Stimulated activated CD4-positive, alpha-beta T cell treated with anti-CD3 and anti-CD28 coated beads, Interleukin-4, amount 100 ng/mL, for 48 hours (primary cell): ENCODE measurements at regions not wholly inside any gene's neighbourhood (a gene's known extent, or its start where the extent isn't known, plus 50 kb on each side); places are given as distances from the start of the nearest gene placed in this dataset.
"Not testable (repeated sequence)": the region's sequence is repeated elsewhere in the genome, so short reads cannot be mapped to it uniquely, and the experiment has no call there.

Experiments
- DNase-seq, 2 donors: peaks; one replicate each; pipeline ENCODE4 v3.0.0-alpha.2; 2020; ENCODE audit warnings: low read depth in 2 of 2

DNA sequence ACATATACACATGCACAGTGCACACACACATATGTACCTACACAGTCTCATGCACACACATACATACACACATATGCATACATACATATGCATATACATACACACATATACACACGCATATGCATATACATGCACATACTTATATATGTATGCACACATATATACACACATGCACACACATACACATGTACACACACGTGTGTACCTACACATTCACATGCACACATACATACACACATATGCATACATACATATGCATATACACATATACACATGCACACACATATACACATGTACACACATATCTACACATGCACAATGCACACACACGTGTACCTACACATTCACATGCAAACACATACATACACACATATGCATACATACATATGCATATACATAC is 100.3 kb upstream of the TWIST2 start:
- DNase-seq, result no peak

DNA sequence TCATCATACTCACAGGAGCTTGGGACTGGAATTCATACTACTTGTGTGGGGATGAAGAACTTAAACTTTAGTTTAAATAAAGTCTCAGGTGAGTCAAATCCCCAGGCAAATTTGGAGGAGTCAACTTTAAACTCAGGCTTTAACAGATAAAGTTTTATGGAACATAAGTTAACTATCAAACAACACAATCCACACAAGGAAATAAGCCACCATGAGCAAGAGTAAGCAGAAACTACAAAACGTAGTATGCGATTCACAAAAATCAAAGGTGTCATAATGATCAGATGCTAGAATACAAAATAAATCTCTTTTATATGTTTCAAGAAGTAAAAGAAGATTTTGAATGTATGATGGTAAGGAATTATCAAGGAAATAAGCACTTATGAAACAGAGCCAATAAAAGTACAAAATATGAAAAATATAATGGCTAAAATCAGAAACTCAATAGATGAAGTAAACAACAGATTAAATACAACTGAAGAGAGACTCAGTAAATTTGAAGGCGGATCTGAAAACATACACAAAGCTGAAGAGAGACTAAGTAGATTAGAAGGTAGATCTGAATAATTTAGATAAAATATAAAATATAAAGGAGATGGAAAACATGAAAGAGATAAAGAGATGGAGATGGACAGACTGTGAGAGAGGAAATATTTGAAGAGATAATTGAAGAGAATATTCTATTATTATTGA is 97.5 kb upstream of the TWIST2 start:
- DNase-seq, result no peak

DNA sequence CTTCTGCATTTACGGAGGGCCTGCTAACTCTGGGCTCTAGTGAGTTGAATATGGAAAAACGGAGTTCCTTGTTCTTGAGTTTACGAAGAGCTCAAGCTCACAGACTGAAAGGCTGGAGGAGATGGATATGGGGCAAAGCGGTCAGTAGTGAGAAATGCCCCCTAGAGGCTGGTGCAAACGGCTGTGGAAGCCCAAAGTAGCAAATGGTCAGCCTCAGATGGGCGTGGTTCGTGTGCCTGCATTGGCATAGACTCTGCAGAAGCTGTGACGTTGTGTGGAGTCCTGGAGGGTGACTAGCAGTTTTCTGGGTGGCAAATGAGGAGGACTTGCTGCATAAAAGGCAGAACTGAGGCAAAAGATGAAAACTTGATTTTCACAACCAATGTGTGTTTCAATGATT is 93.6 kb upstream of the TWIST2 start:
- no peak for DNase-seq

DNA sequence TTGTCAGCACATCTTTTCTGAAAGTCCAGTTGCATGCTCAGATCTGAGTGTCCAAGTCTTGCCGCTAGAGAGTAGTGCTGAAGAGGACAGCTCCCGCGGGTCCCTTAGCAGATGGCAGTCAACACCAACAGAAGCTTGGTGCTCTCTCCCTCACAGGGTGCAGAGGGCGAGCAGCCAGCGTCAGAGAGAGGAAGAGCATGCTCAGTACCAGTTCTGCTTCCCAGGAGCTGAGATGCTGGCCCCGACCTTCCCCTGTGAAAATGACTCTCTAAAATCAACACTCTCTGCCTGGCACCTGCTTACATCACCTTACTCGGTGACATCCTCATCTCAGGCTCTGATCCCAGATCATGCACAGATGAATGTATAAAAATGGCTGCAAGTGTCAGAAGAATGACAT is 86.0 kb upstream of the TWIST2 start:
- no peak for DNase-seq

DNA sequence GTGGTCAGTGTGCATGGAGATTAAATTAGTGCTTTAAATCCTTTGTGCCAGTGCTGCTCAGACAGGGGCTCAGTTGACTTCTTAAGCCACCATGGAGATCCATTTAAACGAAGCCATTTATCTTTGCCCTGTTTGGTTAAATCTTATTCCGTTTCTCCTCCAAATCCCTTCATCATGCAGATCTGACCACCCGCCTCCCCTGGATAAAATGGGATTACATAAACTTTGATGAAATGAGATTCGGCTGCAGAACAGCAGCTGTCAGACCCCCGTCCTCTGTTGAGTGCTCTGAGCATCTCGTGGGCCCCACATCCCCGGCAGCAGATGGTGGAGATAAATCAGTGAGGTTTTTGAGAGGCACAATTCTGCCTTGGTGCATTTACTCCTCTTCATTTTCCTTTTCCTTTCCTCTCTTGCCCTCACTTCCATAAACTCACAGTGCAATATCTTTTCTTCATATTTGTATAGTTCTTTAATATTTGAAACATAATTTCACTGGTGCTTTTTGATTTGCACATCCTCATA is 84.4 kb upstream of the TWIST2 start:
- DNase-seq, result no peak

DNA sequence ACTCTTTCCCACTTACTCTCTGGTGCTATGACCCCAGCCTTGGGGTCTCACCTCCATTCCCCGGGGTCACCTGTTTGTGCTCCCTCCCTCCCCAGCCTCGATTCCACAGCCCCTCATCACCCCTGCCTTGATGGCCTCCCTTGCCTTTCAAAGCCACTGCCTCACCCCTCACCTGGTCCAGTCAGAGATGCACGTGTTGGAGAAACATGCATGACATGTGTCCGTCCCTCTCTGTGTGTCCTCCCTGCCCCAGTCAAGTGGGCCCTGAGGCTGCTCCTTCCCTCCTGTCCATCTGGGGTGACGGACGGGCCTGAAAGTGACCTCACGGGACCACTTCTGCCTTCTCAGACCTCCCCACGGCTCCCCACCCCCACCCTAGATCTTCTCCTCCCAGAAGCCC is 82.3 kb upstream of the TWIST2 start:
- DNase-seq, result no peak

DNA sequence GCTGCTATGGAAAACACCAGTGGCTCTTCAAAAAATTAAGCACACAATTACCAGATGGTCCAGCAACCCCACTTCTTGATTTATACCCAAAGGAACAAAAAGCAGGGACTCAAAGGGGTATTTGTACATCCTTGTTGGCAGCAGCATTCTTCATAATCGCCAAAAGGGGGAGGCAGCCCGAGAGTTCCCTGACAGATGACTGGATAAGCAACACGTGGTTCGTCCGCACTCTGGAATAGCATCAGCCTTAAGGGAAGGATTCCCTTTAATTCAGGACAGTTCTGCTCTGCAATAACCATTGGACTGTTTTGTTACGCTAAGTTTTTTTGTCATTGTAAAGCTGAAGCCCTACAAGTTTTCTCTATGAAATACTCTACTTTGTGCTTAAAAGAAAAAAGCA is 76.7 kb upstream of the TWIST2 start:
- no peak for DNase-seq

DNA sequence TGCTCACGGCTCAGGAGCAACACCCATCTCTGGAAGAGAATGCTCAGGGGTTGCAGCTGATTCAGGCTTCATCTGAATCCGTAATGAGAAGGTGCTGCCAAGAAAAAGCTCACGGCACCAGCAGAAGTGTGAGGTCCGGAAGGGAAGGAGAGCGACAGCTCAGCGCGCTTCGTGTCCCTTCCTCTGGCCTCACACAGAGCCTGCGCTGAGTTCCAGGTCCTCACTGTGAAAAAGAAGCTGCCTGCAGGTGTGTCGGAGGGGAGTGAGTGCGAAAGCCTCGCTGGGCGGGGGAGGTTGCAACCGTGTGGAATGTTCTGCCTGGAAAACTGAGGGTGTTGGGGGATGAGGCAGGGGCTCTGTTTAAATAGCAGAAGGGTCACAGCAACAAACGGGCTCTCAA is 76.2 kb upstream of the TWIST2 start:
- DNase-seq, result no peak

DNA sequence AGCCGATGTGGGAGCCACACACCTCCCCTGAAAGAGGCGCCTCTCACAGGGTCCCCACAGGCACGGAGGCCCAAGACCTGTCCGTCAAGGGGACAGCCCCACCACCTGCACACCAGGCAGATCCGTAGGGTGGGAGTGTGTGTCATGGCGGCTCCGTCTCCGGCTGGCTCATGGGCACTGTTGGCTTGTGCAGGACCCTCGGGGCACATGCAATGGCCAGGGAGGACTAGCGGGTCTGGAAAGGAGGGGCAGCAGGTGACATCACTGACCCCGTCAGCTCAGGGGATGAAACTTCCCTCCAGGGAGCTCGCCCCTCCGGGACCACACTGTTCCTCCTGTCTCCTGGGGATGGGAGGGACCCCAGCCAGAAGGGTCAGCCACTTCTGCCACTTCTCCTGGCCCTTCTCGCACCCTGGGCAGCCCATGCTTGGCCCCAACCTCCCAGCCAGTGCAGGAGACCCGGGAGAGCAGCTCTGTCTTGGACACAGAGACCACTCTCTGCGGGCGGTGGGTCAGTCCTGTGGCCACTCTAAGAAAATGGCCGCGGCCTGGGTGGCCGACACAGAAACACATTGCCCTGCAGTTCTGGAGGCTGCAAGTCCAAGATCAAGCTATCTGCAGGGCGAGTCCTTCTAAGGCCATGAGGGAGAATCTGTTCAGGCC is 75.1 kb upstream of the TWIST2 start:
- DNase-seq, result no peak

DNA sequence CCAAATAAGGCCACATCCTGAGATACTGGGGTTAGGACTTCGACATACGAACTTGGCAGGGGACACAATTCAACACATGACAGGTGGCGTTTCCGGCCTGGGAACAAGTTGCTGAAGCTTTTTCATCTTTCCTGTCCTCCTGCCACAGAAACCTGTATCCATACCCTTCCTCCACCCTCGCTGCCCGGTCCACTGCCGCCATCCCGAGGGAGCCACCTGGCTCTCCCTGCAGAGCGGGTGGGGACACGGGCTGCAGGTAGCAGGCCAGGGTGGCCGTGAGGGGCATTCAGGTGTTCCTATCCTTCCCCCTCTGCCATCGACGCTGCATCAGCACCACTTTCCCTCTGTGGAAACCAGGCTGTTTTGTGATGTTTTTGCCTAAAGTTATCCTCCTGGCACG is 74.4 kb upstream of the TWIST2 start:
- no peak for DNase-seq

DNA sequence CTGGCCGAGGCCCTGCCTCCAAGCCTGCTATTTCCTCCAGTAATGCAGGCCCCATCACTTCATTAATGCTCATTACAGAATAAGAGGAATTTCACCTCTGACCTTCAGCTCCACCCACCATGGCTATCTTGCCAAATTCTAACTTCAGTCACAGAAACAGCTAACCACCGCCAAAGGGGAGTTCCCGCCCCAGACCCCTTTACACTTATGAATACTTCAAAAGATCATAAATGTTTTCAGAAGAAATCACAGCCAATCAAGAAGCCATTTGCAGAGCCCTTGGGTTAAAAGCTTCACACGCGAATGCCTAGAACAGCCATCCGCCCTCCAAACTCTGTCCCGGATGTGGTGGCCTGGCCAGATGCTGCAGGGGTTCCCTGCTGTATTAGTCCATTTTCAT is 73.8 kb upstream of the TWIST2 start:
- DNase-seq, result no peak

DNA sequence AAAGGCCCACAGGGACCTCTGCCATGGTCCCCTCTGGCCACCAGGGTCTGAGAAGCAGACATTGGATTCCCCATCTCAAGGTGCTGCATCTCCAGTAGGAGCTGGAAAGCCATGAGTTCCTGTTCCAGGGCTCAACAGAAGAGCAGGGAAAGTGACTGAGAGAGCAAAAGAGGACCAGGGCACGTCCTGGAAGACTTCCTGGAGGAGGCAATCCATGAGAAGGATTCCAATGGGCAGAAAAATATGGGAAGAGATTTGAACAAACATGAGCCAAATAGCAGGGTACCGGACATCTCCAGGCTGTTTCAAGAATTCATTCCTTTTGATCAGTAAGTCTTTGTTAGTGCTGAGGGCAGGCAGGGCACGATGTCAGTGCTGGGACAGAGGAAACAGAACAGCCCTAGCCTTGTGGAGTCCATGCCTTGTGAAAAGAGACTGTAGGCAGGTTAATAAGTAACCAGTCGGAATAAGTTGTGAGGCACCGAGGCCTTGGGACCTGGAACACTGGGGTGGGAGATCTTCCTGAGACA is 72.8 kb upstream of the TWIST2 start:
- DNase-seq, result no peak

DNA sequence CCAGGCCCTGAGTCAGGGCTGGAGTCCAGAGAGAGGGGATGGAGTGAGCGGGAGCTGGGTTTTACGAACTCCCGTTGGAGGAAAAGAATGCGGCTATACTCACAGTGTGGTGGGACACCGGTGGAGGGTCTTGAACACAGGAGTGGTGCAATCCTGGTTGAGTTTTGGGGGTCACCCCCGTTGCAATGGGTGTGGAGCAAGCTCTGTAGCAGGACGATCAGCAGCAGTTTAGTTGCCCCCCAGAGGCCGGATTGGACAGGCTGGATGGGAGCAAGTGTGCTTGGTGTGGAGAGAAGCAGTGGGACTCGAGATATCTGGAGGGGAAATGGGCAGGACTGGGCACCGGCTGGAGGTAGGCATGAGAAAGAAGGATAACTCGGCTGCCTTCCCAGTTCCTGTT is 72.3 kb upstream of the TWIST2 start:
- no peak for DNase-seq

DNA sequence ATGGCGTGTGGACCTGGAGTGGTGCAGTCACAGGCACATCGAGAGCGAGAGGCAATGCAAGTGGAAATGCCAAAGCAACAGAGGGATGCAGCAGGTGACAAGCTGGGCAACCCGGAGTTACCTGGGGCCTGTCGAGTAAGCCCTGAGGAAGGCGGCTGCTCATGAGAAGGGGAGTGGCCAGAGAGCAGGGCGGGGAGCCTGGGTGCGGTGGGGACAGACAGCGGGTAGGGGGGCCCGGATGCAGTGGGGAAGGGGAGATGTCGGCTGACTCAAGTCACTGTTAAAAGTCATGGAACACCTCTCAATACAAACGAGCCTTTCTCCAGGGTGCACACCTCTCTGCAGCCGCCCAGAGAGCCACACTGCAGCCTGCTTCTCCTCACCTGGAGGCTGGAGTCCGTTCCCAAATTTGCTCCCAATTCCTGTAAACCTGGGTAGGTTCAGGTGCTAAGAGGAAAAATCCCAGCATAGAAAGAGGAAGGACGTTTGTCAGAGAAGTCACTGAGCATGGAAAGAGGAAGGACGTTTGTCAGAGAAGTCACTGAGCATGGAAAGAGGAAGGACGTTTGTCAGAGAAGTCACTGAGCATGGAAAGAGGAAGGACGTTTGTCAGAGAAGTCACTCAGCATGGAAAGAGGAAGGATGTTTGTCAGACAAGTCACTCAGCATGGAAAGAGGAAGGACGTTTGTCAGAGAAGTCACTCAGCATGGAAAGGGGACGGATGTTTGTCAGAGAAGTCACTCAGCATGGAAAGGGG is 71.7 kb upstream of the TWIST2 start:
- DNase-seq, result no peak

DNA sequence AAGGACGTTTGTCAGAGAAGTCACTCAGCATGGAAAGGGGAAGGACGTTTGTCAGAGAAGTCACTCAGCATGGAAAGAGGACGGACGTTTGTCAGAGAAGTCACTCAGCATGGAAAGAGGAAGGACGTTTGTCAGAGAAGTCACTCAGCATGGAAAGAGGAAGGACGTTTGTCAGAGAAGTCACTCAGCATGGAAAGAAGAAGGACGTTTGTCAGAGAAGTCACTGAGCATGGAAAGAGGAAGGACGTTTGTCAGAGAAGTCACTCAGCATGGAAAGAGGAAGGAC is 71.2 kb upstream of the TWIST2 start:
- not testable (repeated sequence) for DNase-seq

DNA sequence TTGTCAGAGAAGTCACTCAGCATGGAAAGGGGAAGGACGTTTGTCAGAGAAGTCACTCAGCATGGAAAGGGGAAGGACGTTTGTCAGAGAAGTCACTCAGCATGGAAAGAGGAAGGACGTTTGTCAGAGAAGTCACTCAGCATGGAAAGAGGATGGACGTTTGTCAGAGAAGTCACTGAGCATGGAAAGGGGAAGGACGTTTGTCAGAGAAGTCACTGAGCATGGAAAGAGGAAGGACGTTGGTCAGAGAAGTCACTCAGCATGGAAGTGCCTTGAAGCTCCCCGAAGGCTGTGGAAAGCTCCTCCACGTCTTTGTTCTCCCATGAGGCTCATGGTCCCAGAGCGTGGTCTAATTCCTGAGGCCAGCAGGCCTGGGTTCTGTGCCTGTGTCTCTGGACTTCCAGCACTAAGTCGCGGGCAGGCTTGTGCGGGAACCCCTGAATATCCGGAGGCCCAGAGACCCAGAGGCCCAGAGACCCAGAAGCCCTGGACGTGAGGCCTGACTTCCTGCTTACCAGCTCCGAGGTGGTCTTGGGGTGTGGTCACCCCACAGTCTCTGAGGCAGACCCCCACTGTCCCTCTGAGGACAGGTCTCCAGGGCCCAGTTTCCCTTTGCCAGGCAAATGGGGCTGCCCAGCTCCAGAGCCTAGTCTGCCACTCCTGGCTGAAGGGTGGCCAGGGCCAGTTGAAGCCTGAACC is 70.4 kb upstream of the TWIST2 start:
- DNase-seq, result no peak

DNA sequence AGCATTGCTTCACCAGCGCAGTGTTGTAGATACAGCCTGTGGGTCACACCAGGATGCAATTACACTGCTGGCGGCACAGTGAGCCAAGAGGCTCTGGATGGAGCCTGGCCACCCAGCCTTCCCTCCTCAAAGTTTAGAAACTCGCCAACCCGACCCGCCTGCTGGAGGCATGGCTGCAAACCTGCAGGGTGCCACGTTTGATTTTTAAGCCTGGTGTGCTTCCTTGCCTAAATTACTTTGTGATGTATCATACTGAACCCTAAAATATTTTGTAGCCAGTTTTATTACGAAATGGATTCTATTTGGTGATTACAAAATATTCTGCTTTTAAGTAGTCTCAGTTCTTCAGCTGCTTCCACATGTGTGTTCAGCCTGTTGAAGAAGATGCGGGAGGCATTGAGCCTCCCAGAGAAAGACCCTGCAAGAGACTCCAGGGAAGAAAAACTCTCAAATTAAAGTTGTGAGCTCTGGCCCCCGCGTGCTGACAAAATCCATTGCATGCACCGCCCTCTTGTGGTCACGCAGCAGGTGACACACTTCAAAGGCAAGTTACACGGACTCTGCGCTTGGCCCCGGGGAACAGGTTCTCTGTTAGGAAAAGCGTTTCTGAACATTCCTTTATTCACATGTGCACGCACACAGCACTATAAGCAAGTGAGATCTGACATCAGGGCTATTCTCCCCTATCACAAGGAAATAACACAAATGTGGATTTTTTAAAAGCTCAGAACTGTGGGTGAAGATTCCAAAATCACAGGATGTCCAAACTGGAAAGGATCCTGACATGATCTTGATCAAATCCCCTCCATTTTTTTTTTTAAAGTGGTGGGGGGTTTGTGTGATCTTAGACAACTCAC is 63.0 kb upstream of the TWIST2 start:
- DNase-seq, result peak; percentile 34 to 49

DNA sequence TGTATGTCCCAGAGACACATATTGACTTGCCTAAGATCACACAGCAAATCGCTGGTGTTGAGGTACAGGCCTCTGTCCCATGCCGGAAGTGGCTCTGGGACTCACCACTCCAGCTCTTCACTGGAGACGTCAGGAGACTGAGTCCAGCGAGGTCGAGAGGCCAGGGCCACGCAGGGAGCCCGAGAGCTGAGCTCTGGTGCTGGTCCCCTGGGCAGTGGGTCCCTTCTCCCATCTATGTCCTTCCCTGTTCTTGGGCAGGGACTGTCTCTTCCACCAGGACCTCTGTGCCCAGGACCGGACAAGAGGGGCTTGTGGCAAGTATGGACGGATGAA is 62.4 kb upstream of the TWIST2 start:
- DNase-seq, result no peak

DNA sequence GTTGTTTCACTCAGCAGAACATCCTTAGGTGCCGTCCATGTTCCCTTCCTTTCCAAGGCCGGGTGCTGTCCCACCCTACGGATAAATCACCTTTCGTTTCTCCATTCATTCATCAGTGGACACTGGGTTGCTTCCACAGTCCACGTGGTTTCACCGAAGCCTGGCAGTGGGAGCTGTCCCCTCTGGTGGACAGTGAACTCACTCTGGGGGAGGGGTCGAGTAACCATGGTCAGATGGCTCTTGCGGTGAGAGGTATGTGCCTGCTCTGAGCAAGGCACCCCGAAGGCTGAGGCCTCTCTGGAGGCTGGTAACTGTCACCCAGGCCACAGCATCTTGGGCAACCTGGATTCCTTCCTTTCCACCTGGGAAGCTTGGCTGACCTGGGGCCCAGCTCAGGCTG is 61.5 kb upstream of the TWIST2 start:
- DNase-seq, result no peak

DNA sequence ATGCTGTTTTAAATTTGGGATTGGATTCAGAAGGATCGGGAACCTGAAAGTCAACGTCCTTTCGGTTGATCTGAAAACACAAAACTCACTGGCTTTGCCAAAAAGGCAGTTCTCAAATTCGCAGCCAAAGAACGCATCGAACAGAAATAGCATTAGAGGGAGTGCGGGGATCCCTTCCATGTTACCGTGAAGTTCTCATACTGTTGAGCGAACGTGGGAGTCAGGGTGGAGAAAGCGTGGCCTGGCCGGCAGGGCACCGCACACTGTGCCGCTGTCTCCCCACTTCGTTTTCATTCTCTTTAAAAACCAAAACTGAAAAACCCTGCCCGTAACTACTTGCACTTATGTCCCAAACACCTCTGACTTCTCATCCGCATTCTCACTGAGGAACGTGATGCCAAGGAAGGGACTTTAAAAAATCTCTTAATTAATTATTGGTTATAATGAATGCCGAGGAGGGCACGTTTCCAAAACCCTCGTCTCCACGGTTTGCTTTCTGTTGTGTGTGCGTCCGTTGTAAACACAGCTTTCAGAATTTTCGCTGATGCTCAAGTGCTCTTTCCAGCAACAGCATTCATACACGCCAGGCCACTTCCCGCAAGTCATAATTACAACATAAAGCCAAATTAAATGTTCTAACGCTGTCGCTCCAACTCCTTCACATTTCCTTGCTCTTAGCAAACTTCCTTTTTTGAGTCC is 60.9 kb upstream of the TWIST2 start:
- DNase-seq, result no peak

DNA sequence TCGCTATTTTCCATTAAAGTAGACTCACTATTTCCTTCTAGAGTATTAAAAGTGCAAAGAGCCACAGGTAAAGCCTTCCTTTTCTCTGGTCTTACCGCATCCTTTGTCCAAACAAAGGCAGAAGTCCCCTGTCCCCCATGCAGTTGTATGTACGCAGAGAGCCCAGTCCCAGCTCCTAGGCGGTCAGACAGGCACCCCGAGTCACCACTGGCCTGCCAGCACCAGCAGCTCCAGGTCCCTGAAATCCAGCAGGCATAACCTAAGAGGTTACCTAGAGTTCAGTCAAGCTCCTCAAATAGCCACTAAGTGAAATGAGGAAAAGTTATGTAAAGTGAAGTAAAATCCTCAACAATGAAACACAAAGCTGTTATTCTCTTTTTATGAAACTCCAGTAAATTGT is 60.4 kb upstream of the TWIST2 start:
- no peak for DNase-seq
